H1 (cell line): ENCODE measurements at regions not wholly inside any gene's neighbourhood (a gene's known extent, or its start where the extent isn't known, plus 50 kb on each side); places are given as distances from the start of the nearest gene placed in this dataset.

Source experiments
- CTCF ChIA-PET: fragments of 300-600 bp; sonication (Branson Sonifier 250); formaldehyde crosslinking; loops from one replicate; lab custom pipeline; 2021; ENCODE audit not compliant: partially characterized antibody; lab: Charles Lee
- POLR2A ChIA-PET: fragments of 300-600 bp; sonication (Branson Sonifier 250); formaldehyde crosslinking; loops from one replicate; lab custom pipeline; 2021; ENCODE audit warnings: inconsistent platforms; ENCODE audit not compliant: partially characterized antibody; lab: Charles Lee
- DNase-seq, 2 experiments: peaks; one replicate each; pipeline versions ENCODE4 v3.0.0 to v3.0.0-alpha.2; 2010 to 2022; ENCODE audit warnings: low spot score in 2 of 2, low read depth in 1 of 2, mixed read lengths in 1 of 2
- FAIRE-seq: peaks from 2 replicates; lab custom pipeline; 2011; peaks lifted over from hg19 to GRCh38; lab: Jason Lieb, UNC
- H2AFZ ChIP-seq: 2 replicates; pipeline ENCODE4 v1.8.1; 2012; ENCODE audit warnings: low read length, inconsistent platforms
- H2AK5ac ChIP-seq: 2 replicates; pipeline ENCODE4 v1.6.1; 2013; ENCODE audit warnings: low read depth, low read length
- H2BK120ac ChIP-seq: replicated peaks from 2 replicates; pipeline ENCODE3; 2013; ENCODE audit warnings: low read depth, low read length, inconsistent platforms
- H2BK12ac ChIP-seq: 2 replicates; pipeline ENCODE4 v1.6.1; 2013; ENCODE audit warnings: low read depth, low read length
- H2BK15ac ChIP-seq: 2 replicates; pipeline ENCODE4 v1.6.1; 2013; ENCODE audit warnings: low read length
- H2BK20ac ChIP-seq: 2 replicates; pipeline ENCODE4 v1.6.1; 2013; ENCODE audit warnings: low read length
- H2BK5ac ChIP-seq: 2 replicates; pipeline ENCODE4 v1.6.1; 2013; ENCODE audit warnings: low read depth, low read length
- H3K14ac ChIP-seq: 2 replicates; pipeline ENCODE4 v1.6.1; 2013; ENCODE audit warnings: inconsistent platforms; ENCODE audit not compliant: insufficient read length
- H3K18ac ChIP-seq: 2 replicates; pipeline ENCODE4 v1.6.1; 2013; ENCODE audit warnings: low read length; ENCODE audit errors: extremely low read depth
- H3K23ac ChIP-seq: 2 replicates; pipeline ENCODE4 v1.6.1; 2013; ENCODE audit warnings: inconsistent platforms; ENCODE audit not compliant: insufficient read length
- H3K23me2 ChIP-seq: 2 replicates; pipeline ENCODE4 v1.6.1; 2013; ENCODE audit warnings: low read depth, low read length
- H3K27ac ChIP-seq: 2 replicates; pipeline ENCODE4 v1.6.1; 2011; ENCODE audit warnings: low read depth, low read length, inconsistent platforms
- H3K27me3 ChIP-seq, 4 experiments: replicated peaks in 1 of 4; 1 replicate in 1 of 4; 2 replicates in 3 of 4; pipeline versions ENCODE4 v1.6.1 to v1.8.1; 2011 to 2013; ENCODE audit warnings: low read length in 3 of 4, mild to moderate bottlenecking in 3 of 4, inconsistent platforms in 2 of 4, mixed read lengths in 2 of 4, moderate library complexity in 1 of 4; ENCODE audit not compliant: control insufficient read depth in 3 of 4, insufficient read depth in 3 of 4; ENCODE audit errors: extremely low read depth in 1 of 4
- H3K36me3 ChIP-seq, 4 experiments: 2 replicates each; pipeline versions ENCODE4 v1.6.1 to v1.8.1; 2011 to 2013; ENCODE audit warnings: mild to moderate bottlenecking in 4 of 4, low read length in 3 of 4, moderate library complexity in 2 of 4, control low read depth in 1 of 4, inconsistent platforms in 1 of 4; ENCODE audit not compliant: insufficient read depth in 4 of 4, control insufficient read depth in 2 of 4
- H3K4ac ChIP-seq: replicated peaks from 2 replicates; pipeline ENCODE3; 2013; ENCODE audit warnings: low read length, low read depth, mixed read lengths, inconsistent platforms; ENCODE audit not compliant: insufficient read length
- H3K4me1 ChIP-seq, 4 experiments: replicated peaks in 1 of 4; 1 replicate in 1 of 4; 2 replicates in 3 of 4; pipeline versions ENCODE4 v1.6.1 to v1.8.1; 2011 to 2013; ENCODE audit warnings: low read length in 3 of 4, inconsistent platforms in 2 of 4, mixed read lengths in 1 of 4; ENCODE audit not compliant: insufficient read depth in 4 of 4, control insufficient read depth in 3 of 4
- H3K4me2 ChIP-seq, 2 experiments: 2 replicates each; pipeline versions ENCODE4 v1.6.1 to v1.8.1; 2011 to 2013; ENCODE audit warnings: low read depth in 2 of 2, low read length in 2 of 2, control low read depth in 1 of 2, inconsistent platforms in 1 of 2, mild to moderate bottlenecking in 1 of 2; ENCODE audit not compliant: insufficient read depth in 1 of 2
- H3K4me3 ChIP-seq, 4 experiments: fragments of 200-600, 300-600 bp in 1 of 4; sonication (generic), shearing (Covaris generic), sonication (Bioruptor Twin) in 1 of 4; 2 replicates each; pipeline versions ENCODE4 v1.5.1 to v1.8.1; 2011 to 2016; ENCODE audit warnings: low read length in 4 of 4, low read depth in 3 of 4, control low read depth in 2 of 4, inconsistent platforms in 2 of 4, mild to moderate bottlenecking in 2 of 4, mixed read lengths in 1 of 4, moderate library complexity in 1 of 4; ENCODE audit not compliant: insufficient read depth in 2 of 4; ENCODE audit errors: extremely low read depth in 1 of 4
- H3K56ac ChIP-seq: replicated peaks from 2 replicates; pipeline ENCODE3; 2013; ENCODE audit warnings: low read depth, mild to moderate bottlenecking, mixed read lengths, low read length, inconsistent platforms; ENCODE audit not compliant: insufficient read length
- H3K79me1 ChIP-seq: 2 replicates; pipeline ENCODE4 v1.6.1; 2013; ENCODE audit warnings: low read depth, low read length, control low read depth
- H3K79me2 ChIP-seq, 2 experiments: 2 replicates each; pipeline versions ENCODE4 v1.6.1 to v1.8.1; 2012 to 2013; ENCODE audit warnings: low read length in 2 of 2, mild to moderate bottlenecking in 2 of 2, inconsistent platforms in 1 of 2; ENCODE audit not compliant: insufficient read depth in 2 of 2, control insufficient read depth in 1 of 2
- H3K9ac ChIP-seq, 4 experiments: replicated peaks in 1 of 4; 1 replicate in 1 of 4; 2 replicates in 3 of 4; pipeline versions ENCODE4 v1.6.1 to v1.8.1; 2011 to 2013; ENCODE audit warnings: low read depth in 3 of 4, low read length in 3 of 4, control low read depth in 2 of 4, mild to moderate bottlenecking in 2 of 4, moderate library complexity in 2 of 4, inconsistent platforms in 1 of 4; ENCODE audit errors: extremely low read depth in 1 of 4
- H3K9me3 ChIP-seq, 2 experiments: 2 replicates each; pipeline versions ENCODE4 v1.6.1 to v1.8.1; 2012 to 2013; ENCODE audit warnings: mild to moderate bottlenecking in 2 of 2, moderate library complexity in 2 of 2, control low read depth in 1 of 2, inconsistent platforms in 1 of 2, low read depth in 1 of 2, low read length in 1 of 2, mixed read lengths in 1 of 2; ENCODE audit not compliant: insufficient read depth in 2 of 2
- H4K20me1 ChIP-seq, 2 experiments: replicated peaks in 1 of 2; 2 replicates each; pipeline versions ENCODE3 to v1.8.1; 2011 to 2013; ENCODE audit warnings: inconsistent platforms in 2 of 2, low read length in 2 of 2, mild to moderate bottlenecking in 1 of 2; ENCODE audit not compliant: insufficient read depth in 2 of 2, control insufficient read depth in 1 of 2
- H4K5ac ChIP-seq: 2 replicates; pipeline ENCODE4 v1.6.1; 2013; ENCODE audit warnings: low read length, low read depth, mixed read lengths, inconsistent platforms; ENCODE audit not compliant: insufficient read length
- H4K8ac ChIP-seq: 2 replicates; pipeline ENCODE4 v1.8.0; 2013; ENCODE audit warnings: mild to moderate bottlenecking, moderate library complexity, low read length, inconsistent platforms; ENCODE audit not compliant: insufficient read depth; ENCODE audit errors: extremely low read depth
- H4K91ac ChIP-seq: replicated peaks from 2 replicates; pipeline ENCODE3; 2013; ENCODE audit warnings: low read length, mixed read lengths, inconsistent platforms; ENCODE audit not compliant: insufficient read length
- CBX8 ChIP-seq: fragments of 300-800, 300-1000 bp; sonication (generic); IDR thresholded peaks from 2 replicates; pipeline ENCODE4 v1.7.1; 2016; ENCODE audit warnings: low read depth, low read length, borderline replicate concordance
- EP300 ChIP-seq, 2 experiments: IDR thresholded peaks; 1 replicate in 1 of 2; 2 replicates in 1 of 2; pipeline ENCODE4 v1.6.1; 2011 to 2012; ENCODE audit warnings: low read depth in 2 of 2, low read length in 2 of 2, mild to moderate bottlenecking in 2 of 2, borderline replicate concordance in 1 of 2, inconsistent platforms in 1 of 2, moderate library complexity in 1 of 2
- GTF2F1 ChIP-seq: IDR thresholded peaks from 2 replicates; pipeline ENCODE4 v1.6.1; 2012; ENCODE audit warnings: low read depth, low read length, improper control_type of control experiment, borderline replicate concordance
- NRF1 ChIP-seq: IDR thresholded peaks from 2 replicates; pipeline ENCODE4 v1.6.1; 2011; ENCODE audit warnings: mild to moderate bottlenecking, low read depth, low read length, improper control_type of control experiment
- TAF7 ChIP-seq: optimal IDR thresholded peaks from 2 replicates; pipeline ENCODE3; 2011; ENCODE audit warnings: low read depth, mild to moderate bottlenecking, inconsistent platforms, low read length, moderate library complexity, borderline replicate concordance
- TBP ChIP-seq: IDR thresholded peaks from 2 replicates; pipeline ENCODE4 v1.6.1; 2011; ENCODE audit warnings: low read depth, low read length, improper control_type of control experiment
- WGBS, 2 experiments: shearing (Covaris generic) in 1 of 2; methylation state at CpG; one replicate each; pipeline versions ENCODE4 v1.1.6 to v1.1.7; 2013 to 2015; ENCODE audit warnings: low lambda C conversion rate in 2 of 2, mixed read lengths in 2 of 2, inconsistent platforms in 1 of 2, low coverage in 1 of 2, missing lambda C conversion rate in 1 of 2; ENCODE audit not compliant: insufficient replicate concordance in 2 of 2, insufficient coverage in 1 of 2, insufficient read length in 1 of 2; ENCODE audit errors: extremely low coverage in 1 of 2, missing lambda C conversion rate in 1 of 2; 5-methylcytosine and 5-hydroxymethylcytosine counted together

GRCh38 chr3:127049393-127049792, 66.5 kb downstream of the PLXNA1 start:
- no peak overlapping the region for H2BK5ac ChIP-seq
- H2BK20ac ChIP-seq = no peak overlapping the region
- no peak overlapping the region for H2BK15ac ChIP-seq
- peaks cover 0 to 7% of the 10 kb centered on the region in 2 experiments; a peak in 2 of 4 replicates for H3K9me3 ChIP-seq
- no peaks in the 10 kb centered on the region for H4K20me1 ChIP-seq
- no peak overlapping the region for H3K4ac ChIP-seq
- no peaks in the 10 kb centered on the region for H3K79me1 ChIP-seq
- H2BK12ac ChIP-seq = no peak overlapping the region
- no peak overlapping the region for H4K5ac ChIP-seq
- CTCF ChIA-PET = interaction anchor here (0.6 to 2.2 kb wide), 3 partner anchors 12 to 459 kb away, joined by 3 to 6 read pairs (median 3); no protein-coding TSS in a partner anchor
- 58% methylated on average over 3 of the region's 5 CpGs; no CpG with 5 or more reads in 1 of the 2 experiments for WGBS, 2 experiments
- H3K27me3 ChIP-seq = peaks cover 0 to 3% (median 0%) of the 10 kb centered on the region in 4 experiments; a peak in 1 of 7 replicates
- DNase-seq = no peak
- peaks cover 5% of the 10 kb centered on the region; the same call in 1 of the 2 replicates for H3K23me2 ChIP-seq
- no peak overlapping the region for H3K4me3 ChIP-seq
- H3K9ac ChIP-seq = no peak overlapping the region
- H3K14ac ChIP-seq = no peak overlapping the region
- H2AK5ac ChIP-seq = no peak overlapping the region
- H3K18ac ChIP-seq = no peak overlapping the region
- TF ChIP-seq NRF1 = no peak
- TF ChIP-seq TBP = no peak
- TF ChIP-seq CBX8 = no peak
- TF ChIP-seq TAF7 = no peak
- TF ChIP-seq EP300 (IDR thresholded peaks at IDR 0.05; ENCODE audit: borderline replicate concordance in 1 of 2, low read depth in 2 of 2, low read length in 2 of 2) = no peak
- TF ChIP-seq GTF2F1 = no peak
- TF ChIP-seq, all 59 proteins: peak for 0
- Histone ChIP-seq H3K23ac (no peak overlapping the region), H3K79me2 (no peaks in the 10 kb centered on the region), H3K4me1 (peaks cover 0 to 7% (median under 1%) of the 10 kb centered on the region in 4 experiments; a peak in 6 of 7 replicates), H3K4me2 (no peak overlapping the region), H3K27ac (no peak overlapping the region), H4K8ac (no peak overlapping the region), H3K36me3 (no peaks in the 10 kb centered on the region), H4K91ac (no peak overlapping the region), H2AFZ (no peak overlapping the region), H2BK120ac (no peak overlapping the region), H3K56ac (no peak overlapping the region)
- POLR2A ChIA-PET = interaction anchor here (0.6 to 0.7 kb wide), 2 partner anchors 68 to 526 kb away, joined by 3 read pairs; no protein-coding TSS in a partner anchor
- FAIRE-seq = no peak
